Stomach smooth muscle (tissue), 2 donors: ENCODE measurements at regions not wholly inside any gene's neighbourhood (a gene's known extent, or its start where the extent isn't known, plus 50 kb on each side); places are given as distances from the start of the nearest gene placed in this dataset.

ENCODE experiments used
- H3K27ac ChIP-seq: one replicate; pipeline ENCODE4 v1.7.0; 2013; ENCODE audit warnings: mild to moderate bottlenecking, low read length, inconsistent platforms
- H3K27me3 ChIP-seq, 2 donors: one replicate each; pipeline ENCODE4 v1.7.0; 2013; ENCODE audit warnings: low read length in 2 of 2; ENCODE audit not compliant: insufficient read depth in 2 of 2, control insufficient read depth in 1 of 2
- H3K36me3 ChIP-seq, 2 donors: one replicate each; pipeline ENCODE4 v1.7.0; 2013; ENCODE audit warnings: low read length in 2 of 2; ENCODE audit not compliant: control insufficient read depth in 2 of 2, insufficient read depth in 2 of 2
- H3K4me1 ChIP-seq: one replicate; pipeline ENCODE4 v1.7.0; 2013; ENCODE audit warnings: low read length; ENCODE audit not compliant: control insufficient read depth, insufficient read depth
- H3K4me3 ChIP-seq, 2 donors: one replicate each; pipeline ENCODE4 v1.7.0; 2013; ENCODE audit warnings: low read length in 2 of 2
- H3K9ac ChIP-seq, 2 donors: one replicate each; pipeline ENCODE4 v1.7.0; 2013; ENCODE audit warnings: low read length in 2 of 2, mild to moderate bottlenecking in 1 of 2
- H3K9me3 ChIP-seq, 2 donors: one replicate each; pipeline ENCODE4 v1.7.0; 2013; ENCODE audit warnings: low read length in 2 of 2; ENCODE audit not compliant: control insufficient read depth in 2 of 2
- donor health status: healthy.
- donor health status: Pancreatic carcinoma.

DNA sequence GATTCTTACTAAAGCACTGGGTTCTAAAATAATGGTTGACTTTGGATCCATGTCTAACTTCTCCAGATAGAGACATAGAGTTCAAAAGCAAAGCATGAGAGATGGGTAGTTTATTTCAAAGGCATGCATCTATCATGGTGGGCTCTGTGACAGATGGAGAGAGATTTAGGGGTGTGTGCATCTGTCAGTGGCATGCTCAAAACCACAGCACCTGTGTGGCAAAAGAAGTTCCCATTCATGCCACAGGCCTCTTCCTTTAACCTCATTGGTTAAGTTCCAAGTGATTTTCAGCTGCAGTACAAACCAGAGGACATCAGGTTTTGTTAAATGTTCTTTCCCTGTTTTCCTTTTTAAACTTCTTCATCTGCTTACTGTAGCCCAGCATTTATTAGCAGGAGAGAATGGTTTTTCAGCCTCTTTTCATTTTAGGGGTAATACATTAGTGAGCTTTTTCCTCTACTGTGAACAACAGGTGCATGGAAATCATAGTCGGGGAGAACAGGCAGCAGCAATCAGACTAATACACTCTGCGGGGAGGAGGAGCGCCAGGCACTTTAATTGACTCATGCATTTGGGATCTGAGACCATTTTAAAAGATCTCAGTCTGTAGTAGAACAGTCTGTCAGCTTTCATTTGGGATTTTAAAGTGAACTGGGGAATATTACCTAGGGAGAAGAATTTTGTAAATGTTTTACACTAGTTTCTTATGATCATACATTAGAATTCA, 52.4 kb upstream of the UPP2 start:
- Histone ChIP-seq H3K27ac (no peak overlapping the region), H3K9ac (no peak overlapping the region), H3K9me3 (no peaks in the 10 kb centered on the region), H3K4me1 (no peaks in the 10 kb centered on the region), H3K27me3 (no peaks in the 10 kb centered on the region), H3K4me3 (no peak overlapping the region), H3K36me3 (no peaks in the 10 kb centered on the region)

DNA sequence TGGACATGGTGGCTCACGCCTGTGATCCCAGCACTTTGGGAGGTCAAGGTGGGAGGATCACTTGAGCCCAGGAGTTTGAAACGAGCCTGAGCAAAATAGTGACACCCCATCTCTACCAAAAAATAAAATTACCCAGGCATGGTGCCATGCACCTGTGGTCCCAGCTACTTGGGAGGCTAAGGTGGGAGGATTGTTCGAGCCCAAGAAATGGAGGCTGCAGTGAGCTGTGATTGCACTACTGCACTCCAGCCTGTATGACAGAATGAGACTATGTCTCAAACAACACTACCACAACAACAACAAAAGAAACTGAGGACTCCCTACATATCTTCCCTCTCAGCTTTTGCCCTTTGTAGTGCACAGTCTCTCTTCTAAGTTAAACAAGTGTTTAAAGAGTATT, 53.3 kb upstream of the UPP2 start:
- no peak overlapping the region for H3K9ac ChIP-seq
- H3K4me1 ChIP-seq = no peaks in the 10 kb centered on the region
- no peaks in the 10 kb centered on the region for H3K9me3 ChIP-seq
- H3K36me3 ChIP-seq = no peaks in the 10 kb centered on the region
- no peak overlapping the region for H3K4me3 ChIP-seq
- H3K27me3 ChIP-seq = no peaks in the 10 kb centered on the region
- no peak overlapping the region for H3K27ac ChIP-seq

DNA sequence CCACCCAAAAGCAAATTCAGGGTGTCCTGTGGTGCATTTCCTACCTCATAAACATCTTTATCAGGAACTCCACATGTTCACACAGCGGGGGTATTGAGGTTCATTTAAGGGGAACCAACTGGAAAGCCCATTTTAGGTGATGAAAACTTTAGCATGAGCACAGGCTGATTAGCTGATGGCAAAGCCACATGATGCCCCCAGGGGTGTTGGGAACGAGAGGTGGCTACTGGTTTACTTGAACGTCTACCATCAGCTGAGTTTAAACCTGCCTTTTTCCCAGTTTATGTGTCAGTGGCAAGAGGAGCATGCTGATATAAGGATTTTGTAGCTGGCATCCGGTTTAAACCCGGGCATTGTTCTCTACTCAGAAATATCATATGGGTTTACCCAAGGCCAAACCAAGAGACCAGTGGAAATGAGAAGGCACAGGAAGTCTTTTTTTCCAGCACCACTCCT, 54.5 kb upstream of the UPP2 start:
- H3K9me3 ChIP-seq = no peaks in the 10 kb centered on the region
- no peak overlapping the region for H3K9ac ChIP-seq
- no peaks in the 10 kb centered on the region for H3K4me1 ChIP-seq
- H3K27ac ChIP-seq = no peak overlapping the region
- H3K36me3 ChIP-seq = no peaks in the 10 kb centered on the region
- H3K4me3 ChIP-seq = no peak overlapping the region
- H3K27me3 ChIP-seq = no peaks in the 10 kb centered on the region

DNA sequence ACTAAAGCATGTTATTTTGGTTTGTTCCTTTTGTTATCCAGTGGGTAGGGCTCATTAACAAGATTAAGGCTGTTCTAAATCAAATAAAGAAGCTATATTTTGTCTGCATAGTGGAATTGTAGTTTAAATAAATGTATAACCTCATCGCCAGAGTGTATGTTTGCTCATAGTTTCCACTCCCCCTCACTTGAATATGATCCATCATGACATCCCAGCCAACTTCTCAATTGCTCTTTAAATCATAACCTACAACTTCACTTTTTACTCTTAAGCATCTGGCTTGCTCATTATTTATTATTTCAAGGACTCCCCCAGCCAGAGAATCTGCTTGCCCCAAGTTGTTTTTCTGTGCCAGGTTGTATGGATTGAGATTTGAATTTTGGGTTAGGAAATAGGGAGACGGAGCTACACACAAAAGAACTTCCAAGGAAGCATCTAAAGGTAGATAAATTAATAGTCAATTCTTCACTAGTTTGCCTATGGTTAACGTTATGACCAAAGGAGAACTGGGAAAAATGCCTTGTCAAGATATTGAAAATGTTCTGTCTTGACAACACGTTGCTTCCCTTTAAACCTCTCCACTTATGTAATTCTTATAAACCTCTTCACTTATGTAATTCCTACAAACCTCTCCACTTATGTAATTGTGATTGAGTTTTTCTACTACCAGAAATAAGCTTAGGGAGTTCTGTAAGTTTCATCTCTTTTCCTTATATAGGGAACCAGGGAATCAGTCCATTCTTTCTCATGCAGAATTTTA, 55.4 kb upstream of the UPP2 start:
- H3K4me1 ChIP-seq = no peaks in the 10 kb centered on the region
- H3K9me3 ChIP-seq = no peaks in the 10 kb centered on the region
- no peaks in the 10 kb centered on the region for H3K27me3 ChIP-seq
- no peak overlapping the region for H3K27ac ChIP-seq
- H3K36me3 ChIP-seq = no peaks in the 10 kb centered on the region
- H3K4me3 ChIP-seq = no peak overlapping the region
- H3K9ac ChIP-seq = no peak overlapping the region

DNA sequence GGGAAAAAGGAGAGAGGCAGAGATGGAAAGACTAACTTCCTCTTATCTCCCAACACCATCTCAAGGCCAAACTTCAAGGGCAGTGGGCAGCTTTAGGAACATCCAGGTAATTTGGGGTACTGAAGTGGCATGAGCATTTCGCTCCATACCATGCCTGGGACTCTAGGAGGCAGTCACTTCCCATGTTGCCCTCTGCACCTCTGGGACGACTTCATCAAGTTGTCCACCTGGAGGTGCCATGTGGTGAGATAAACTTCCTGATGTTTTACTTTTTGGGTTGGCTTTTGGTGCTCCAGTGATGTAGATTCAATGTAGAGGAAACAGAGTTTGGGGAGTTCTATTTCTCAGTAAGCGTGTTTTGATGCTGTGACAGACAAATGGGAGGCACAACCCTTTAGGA, 56.3 kb upstream of the UPP2 start:
- no peaks in the 10 kb centered on the region for H3K4me1 ChIP-seq
- H3K27me3 ChIP-seq = no peaks in the 10 kb centered on the region
- H3K9ac ChIP-seq = no peak overlapping the region
- no peaks in the 10 kb centered on the region for H3K9me3 ChIP-seq
- no peak overlapping the region for H3K4me3 ChIP-seq
- H3K27ac ChIP-seq = no peak overlapping the region
- no peaks in the 10 kb centered on the region for H3K36me3 ChIP-seq

DNA sequence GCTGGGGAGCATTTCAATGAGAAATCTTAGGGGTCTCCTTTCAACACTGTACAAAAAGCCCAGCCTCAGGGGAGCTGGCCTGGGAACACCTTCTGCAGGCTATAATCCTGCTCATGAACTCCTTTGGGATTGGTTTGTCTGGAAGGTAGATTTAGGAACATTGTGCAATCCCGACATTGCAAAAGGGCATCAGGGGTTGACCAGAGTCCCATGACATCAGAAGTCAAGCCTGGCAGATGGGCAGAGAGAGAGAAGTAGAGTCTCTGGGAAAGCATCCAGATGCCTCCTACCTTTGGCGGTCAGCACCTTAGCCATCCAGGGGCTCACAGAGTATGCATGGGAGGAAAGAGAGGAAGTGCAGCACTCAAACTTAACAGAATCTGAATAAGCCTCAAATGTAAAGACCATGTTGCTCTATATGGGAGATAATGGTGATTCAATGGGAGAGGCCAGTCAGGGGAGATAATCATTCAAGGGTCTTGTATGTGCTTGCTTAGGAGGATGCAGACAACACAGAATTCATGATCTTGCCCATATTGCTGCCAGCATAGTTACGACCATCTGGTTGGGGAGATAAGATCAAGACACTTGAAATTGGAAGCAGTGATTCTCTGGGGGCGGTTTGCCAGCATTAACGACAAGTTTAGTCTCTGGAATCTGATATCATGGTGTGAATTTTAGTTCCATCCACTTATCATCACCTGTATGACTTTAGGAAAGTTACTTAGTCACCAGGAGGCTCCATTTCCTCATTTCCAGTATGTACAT, 58.3 kb upstream of the UPP2 start:
- Histone ChIP-seq H3K4me3 (no peak overlapping the region), H3K27me3 (no peaks in the 10 kb centered on the region), H3K9me3 (no peaks in the 10 kb centered on the region), H3K4me1 (no peaks in the 10 kb centered on the region), H3K27ac (no peak overlapping the region), H3K9ac (no peak overlapping the region), H3K36me3 (no peaks in the 10 kb centered on the region)

DNA sequence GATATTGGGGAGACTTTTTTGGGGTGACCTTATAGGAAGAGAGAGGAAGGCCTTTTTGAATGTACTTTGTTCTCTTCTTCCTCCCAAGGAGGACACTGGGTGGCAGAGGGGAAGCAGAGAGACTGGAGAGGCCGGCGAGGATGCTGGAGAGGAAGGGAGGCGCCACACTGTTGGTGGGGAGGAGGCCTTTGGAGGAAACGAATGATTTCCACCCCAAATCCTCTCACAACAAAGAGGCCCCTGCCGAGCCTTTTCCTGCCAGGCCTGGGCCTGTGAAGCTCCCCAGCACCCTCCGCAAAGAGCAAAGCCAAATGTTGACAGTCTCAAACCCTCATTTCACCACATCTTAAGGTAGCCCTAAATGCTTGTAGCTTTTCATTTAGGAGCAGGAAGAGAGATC, 59.0 kb upstream of the UPP2 start:
- Histone ChIP-seq H3K27ac (no peak overlapping the region), H3K27me3 (no peaks in the 10 kb centered on the region), H3K9ac (no peak overlapping the region), H3K9me3 (no peaks in the 10 kb centered on the region), H3K4me1 (no peaks in the 10 kb centered on the region), H3K36me3 (no peaks in the 10 kb centered on the region), H3K4me3 (no peak overlapping the region)

DNA sequence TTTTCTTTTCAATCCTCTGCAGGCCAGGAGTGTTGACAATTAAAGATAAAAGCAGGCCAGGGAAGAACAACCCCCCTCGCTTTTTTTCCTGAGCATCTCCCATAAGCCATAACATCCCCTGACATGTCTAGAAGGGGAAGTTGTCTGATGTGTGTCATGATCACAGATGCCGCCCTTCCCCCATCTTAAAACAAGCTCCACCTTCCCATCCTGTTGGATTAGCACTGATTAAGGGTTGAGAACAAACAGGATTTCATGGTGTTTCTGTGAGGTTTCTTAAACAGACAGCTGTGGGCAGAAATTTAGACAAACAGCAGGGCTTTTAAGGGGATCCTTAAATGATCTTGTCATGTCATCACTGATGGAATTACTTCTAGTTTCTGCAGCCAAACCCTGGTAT, 59.4 kb upstream of the UPP2 start:
- no peak overlapping the region for H3K9ac ChIP-seq
- H3K9me3 ChIP-seq = no peaks in the 10 kb centered on the region
- no peak overlapping the region for H3K27ac ChIP-seq
- no peak overlapping the region for H3K4me3 ChIP-seq
- H3K27me3 ChIP-seq = no peaks in the 10 kb centered on the region
- H3K4me1 ChIP-seq = no peaks in the 10 kb centered on the region
- no peaks in the 10 kb centered on the region for H3K36me3 ChIP-seq

DNA sequence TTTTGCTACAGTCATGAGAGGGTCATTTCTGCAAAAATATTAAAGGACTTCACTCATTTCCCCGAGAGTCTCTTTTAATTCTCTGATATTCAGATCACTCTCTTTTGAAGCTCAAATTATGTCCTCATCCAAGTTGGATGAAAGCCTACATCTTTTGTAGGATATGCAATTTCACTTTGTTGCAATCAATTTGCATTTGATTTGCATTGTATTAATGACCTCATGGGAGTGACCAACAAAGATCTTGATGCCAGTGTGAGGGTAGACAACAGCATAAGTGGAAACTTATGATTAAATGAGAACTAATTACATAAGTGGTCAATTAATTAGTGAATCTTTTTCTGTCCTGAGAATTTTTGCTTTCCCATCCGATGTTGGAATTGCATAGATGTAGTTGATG, 60.3 kb upstream of the UPP2 start:
- Histone ChIP-seq H3K4me1 (no peaks in the 10 kb centered on the region), H3K36me3 (no peaks in the 10 kb centered on the region), H3K9me3 (no peaks in the 10 kb centered on the region), H3K27me3 (no peaks in the 10 kb centered on the region), H3K9ac (no peak overlapping the region), H3K4me3 (no peak overlapping the region), H3K27ac (no peak overlapping the region)

DNA sequence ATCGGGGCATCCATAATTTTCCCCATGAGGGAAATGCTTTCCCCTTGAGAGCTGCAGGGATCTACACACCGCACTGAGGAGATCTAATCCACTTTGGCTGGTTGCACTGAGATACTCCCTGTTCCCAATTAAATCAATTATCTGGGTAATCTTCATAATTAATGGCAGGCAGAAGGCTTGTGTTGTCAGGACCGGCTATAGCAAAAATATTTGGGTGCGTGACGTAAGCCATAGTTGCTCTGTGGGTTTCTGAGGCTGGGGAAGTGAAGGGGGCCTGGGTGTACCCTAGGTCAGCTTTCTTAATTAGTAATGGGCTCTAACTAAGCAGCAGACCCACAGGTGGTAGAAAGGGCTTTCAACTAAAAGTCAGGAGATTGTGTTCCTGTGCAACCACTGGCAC, 62.8 kb upstream of the UPP2 start:
- H3K4me3 ChIP-seq = no peak overlapping the region
- H3K9ac ChIP-seq = no peak overlapping the region
- no peak overlapping the region for H3K27ac ChIP-seq
- no peaks in the 10 kb centered on the region for H3K36me3 ChIP-seq
- H3K4me1 ChIP-seq = peaks cover 3% of the 10 kb centered on the region
- H3K9me3 ChIP-seq = no peaks in the 10 kb centered on the region
- H3K27me3 ChIP-seq = no peaks in the 10 kb centered on the region
